ENCODE measurements at regions not wholly inside any gene's neighbourhood (a gene's known extent, or its start where the extent isn't known, plus 50 kb on each side); places are given as distances from the start of the nearest gene placed in this dataset.

- TF ChIP-seq EZH2 (IDR thresholded peaks at IDR 0.05; ENCODE audit: borderline replicate concordance, low read depth, low read length, severe bottlenecking) (no peak), CTCF (IDR thresholded peaks at IDR 0.05; ENCODE audit: borderline replicate concordance, extremely low read depth, low read length, poor library complexity, severe bottlenecking) (no peak)
Observed at GRCh38 chr3:68560728-68561127, 371.6 kb downstream of the TAFA4 start.

All from DND-41 (cell line).